ENCODE measurements at regions not wholly inside any gene's neighbourhood (a gene's known extent, or its start where the extent isn't known, plus 50 kb on each side); places are given as distances from the start of the nearest gene placed in this dataset.

- no peaks in the 10 kb centered on the region for H3K4me1 ChIP-seq (ENCODE audit: control insufficient read depth, insufficient read depth, low read length, unreplicated experiment)
- H3K4me3 ChIP-seq (ENCODE audit: low read depth, low read length): no peak overlapping the region
- H3K27ac ChIP-seq (ENCODE audit: low read depth, low read length): no peak overlapping the region
- H2AFZ ChIP-seq (ENCODE audit: low read length, unreplicated experiment): no peak overlapping the region
- H3K36me3 ChIP-seq (ENCODE audit: insufficient read depth, low read length): no peaks in the 10 kb centered on the region
- no peaks in the 10 kb centered on the region for H3K79me2 ChIP-seq (ENCODE audit: control insufficient read depth, insufficient read depth, low read length, unreplicated experiment)
- no peaks in the 10 kb centered on the region for H3K27me3 ChIP-seq (ENCODE audit: insufficient read depth, low read length)
Measured at GRCh38 chr5:51278539-51278938, 104.7 kb upstream of the ISL1 start.

GRCh38 chr5:51279983-51280706 is 103.1 kb upstream of the ISL1 start:
- Histone ChIP-seq H3K27me3 (ENCODE audit: insufficient read depth, low read length) (no peaks in the 10 kb centered on the region), H3K36me3 (ENCODE audit: insufficient read depth, low read length) (no peaks in the 10 kb centered on the region), H3K4me1 (ENCODE audit: control insufficient read depth, insufficient read depth, low read length, unreplicated experiment) (no peaks in the 10 kb centered on the region), H2AFZ (ENCODE audit: low read length, unreplicated experiment) (no peak overlapping the region), H3K4me3 (ENCODE audit: low read depth, low read length) (no peak overlapping the region), H3K79me2 (ENCODE audit: control insufficient read depth, insufficient read depth, low read length, unreplicated experiment) (no peaks in the 10 kb centered on the region), H3K27ac (ENCODE audit: low read depth, low read length) (no peak overlapping the region)

- Histone ChIP-seq H3K36me3 (ENCODE audit: insufficient read depth, low read length) (no peaks in the 10 kb centered on the region), H2AFZ (ENCODE audit: low read length, unreplicated experiment) (no peak overlapping the region), H3K4me3 (ENCODE audit: low read depth, low read length) (no peak overlapping the region), H3K4me1 (ENCODE audit: control insufficient read depth, insufficient read depth, low read length, unreplicated experiment) (no peaks in the 10 kb centered on the region), H3K27me3 (ENCODE audit: insufficient read depth, low read length) (no peaks in the 10 kb centered on the region), H3K27ac (ENCODE audit: low read depth, low read length) (no peak overlapping the region), H3K79me2 (ENCODE audit: control insufficient read depth, insufficient read depth, low read length, unreplicated experiment) (no peaks in the 10 kb centered on the region)
Measured at GRCh38 chr5:51286046-51286445, 97.2 kb upstream of the ISL1 start.

- Histone ChIP-seq H3K27ac (ENCODE audit: low read depth, low read length) (no peak overlapping the region), H3K27me3 (ENCODE audit: insufficient read depth, low read length) (no peaks in the 10 kb centered on the region), H3K4me1 (ENCODE audit: control insufficient read depth, insufficient read depth, low read length, unreplicated experiment) (no peaks in the 10 kb centered on the region), H3K4me3 (ENCODE audit: low read depth, low read length) (no peak overlapping the region), H3K79me2 (ENCODE audit: control insufficient read depth, insufficient read depth, low read length, unreplicated experiment) (no peaks in the 10 kb centered on the region), H2AFZ (ENCODE audit: low read length, unreplicated experiment) (no peak overlapping the region), H3K36me3 (ENCODE audit: insufficient read depth, low read length) (no peaks in the 10 kb centered on the region)
Measured at GRCh38 chr5:51302343-51302742, 80.9 kb upstream of the ISL1 start.

- Histone ChIP-seq H3K36me3 (ENCODE audit: insufficient read depth, low read length) (no peaks in the 10 kb centered on the region), H3K4me1 (ENCODE audit: control insufficient read depth, insufficient read depth, low read length, unreplicated experiment) (no peaks in the 10 kb centered on the region), H3K79me2 (ENCODE audit: control insufficient read depth, insufficient read depth, low read length, unreplicated experiment) (no peaks in the 10 kb centered on the region), H3K27me3 (ENCODE audit: insufficient read depth, low read length) (no peaks in the 10 kb centered on the region), H2AFZ (ENCODE audit: low read length, unreplicated experiment) (no peak overlapping the region), H3K27ac (ENCODE audit: low read depth, low read length) (no peak overlapping the region), H3K4me3 (ENCODE audit: low read depth, low read length) (no peak overlapping the region)
Measured at GRCh38 chr5:51326844-51327243, 56.4 kb upstream of the ISL1 start.
